Keratinocyte (primary cell): ENCODE measurements at regions not wholly inside any gene's neighbourhood (a gene's known extent, or its start where the extent isn't known, plus 50 kb on each side); places are given as distances from the start of the nearest gene placed in this dataset.

Experiments used
- CTCF ChIP-seq, 3 experiments: IDR thresholded peaks in 1 of 3; conservative IDR thresholded peaks in 1 of 3; optimal IDR thresholded peaks in 1 of 3; 2 replicates in 2 of 3; 3 replicates in 1 of 3; pipeline versions ENCODE3 to v1.5.1; 2011; ENCODE audit warnings: low read length in 3 of 3, mild to moderate bottlenecking in 3 of 3, moderate library complexity in 2 of 3, control low read depth in 1 of 3, inconsistent platforms in 1 of 3; ENCODE audit not compliant: insufficient read depth in 2 of 3; ENCODE audit errors: extremely low read depth in 1 of 3
- EZH2 ChIP-seq: IDR thresholded peaks from one replicate; pipeline ENCODE4 v1.6.1; 2012; ENCODE audit warnings: inconsistent platforms, mild to moderate bottlenecking, low read length, moderate library complexity

DNA sequence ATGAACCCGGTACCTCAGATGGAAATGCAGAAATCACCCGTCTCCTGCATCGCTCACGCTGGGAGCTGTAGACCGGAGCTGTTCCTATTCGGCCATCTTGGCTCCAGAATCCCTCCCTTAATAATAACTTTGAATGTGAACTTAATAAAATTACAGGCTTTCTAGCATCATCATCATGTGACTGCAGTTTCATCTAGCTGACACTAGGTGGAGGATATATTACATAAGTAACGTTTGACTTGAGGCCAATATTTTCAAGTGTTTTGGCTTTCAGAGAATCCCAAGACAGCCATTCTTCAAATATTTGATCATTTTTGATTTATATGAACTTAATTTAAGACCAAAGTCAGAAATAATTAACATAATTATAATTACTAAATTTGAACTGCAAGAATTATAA is 474.9 kb upstream of the CDH10 start:
- TF ChIP-seq CTCF (optimal IDR thresholded peaks at IDR 0.05 in 1 of 3, IDR thresholded peaks at IDR 0.05 in 1 of 3, conservative IDR thresholded peaks at IDR 0.05 in 1 of 3; ENCODE audit: extremely low read depth in 1 of 3, insufficient read depth in 2 of 3, low read length in 3 of 3) (peak in 2 of 3 experiments; percentile 9 to 12), EZH2 (no peak)
